Tongue (tissue), 1 donor: ENCODE measurements at regions not wholly inside any gene's neighbourhood (a gene's known extent, or its start where the extent isn't known, plus 50 kb on each side); places are given as distances from the start of the nearest gene placed in this dataset.

Experiments
- DNase-seq: peaks from one replicate; pipeline ENCODE4 v3.0.0-alpha.2; 2015

- DNase-seq, result no peak
Measured at GRCh38 chr4:24282446-24282845, 301.9 kb downstream of the DHX15 start.

GRCh38 chr4:24279911-24280375 is 304.4 kb downstream of the DHX15 start:
- DNase-seq, result no peak

DNA sequence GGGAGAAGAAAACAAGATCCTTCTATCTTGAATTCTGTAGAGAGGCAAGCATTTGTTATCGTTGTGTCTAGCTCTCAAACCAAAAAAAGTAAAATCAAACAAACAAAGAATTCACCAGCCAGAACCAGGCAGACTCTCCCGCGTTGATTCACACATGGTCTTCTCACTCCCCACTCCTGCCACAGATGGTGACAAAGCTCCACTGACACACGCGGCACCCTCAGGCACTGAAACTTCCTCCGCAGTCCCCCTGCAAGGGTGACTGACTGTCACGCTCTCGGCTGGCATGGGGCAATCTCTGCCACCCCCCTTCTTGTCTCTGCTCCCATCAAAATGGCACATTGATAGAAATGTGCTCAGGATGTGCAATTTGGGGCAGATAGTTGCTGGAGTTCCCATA is 304.9 kb downstream of the DHX15 start:
- no peak for DNase-seq

- DNase-seq, result no peak
Measured at GRCh38 chr4:24278693-24279092, 305.7 kb downstream of the DHX15 start.

- DNase-seq, result no peak
Measured at GRCh38 chr4:24274381-24274941, 309.9 kb downstream of the DHX15 start.

DNA sequence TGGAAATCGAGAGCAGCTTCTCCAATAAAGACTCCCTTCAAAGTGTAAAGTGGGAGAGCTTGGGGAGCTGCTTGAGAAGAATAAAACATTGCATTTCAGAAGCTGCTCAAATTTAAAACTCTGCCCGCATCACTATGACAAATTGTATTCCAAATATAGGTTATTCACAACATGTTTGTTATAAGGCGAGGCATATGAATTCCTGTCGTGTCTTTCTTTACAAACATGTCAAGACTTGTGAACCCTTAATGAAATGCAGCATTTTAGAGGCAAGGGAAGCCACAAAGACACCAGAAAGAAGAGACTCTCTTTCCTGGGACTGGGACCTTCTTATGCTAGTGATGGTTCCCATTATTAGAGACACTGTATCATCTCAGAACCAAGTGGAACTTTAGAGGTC is 311.2 kb downstream of the DHX15 start:
- no peak for DNase-seq

- DNase-seq, result no peak
Measured at GRCh38 chr4:24266951-24267722, 317.2 kb downstream of the DHX15 start.

DNA sequence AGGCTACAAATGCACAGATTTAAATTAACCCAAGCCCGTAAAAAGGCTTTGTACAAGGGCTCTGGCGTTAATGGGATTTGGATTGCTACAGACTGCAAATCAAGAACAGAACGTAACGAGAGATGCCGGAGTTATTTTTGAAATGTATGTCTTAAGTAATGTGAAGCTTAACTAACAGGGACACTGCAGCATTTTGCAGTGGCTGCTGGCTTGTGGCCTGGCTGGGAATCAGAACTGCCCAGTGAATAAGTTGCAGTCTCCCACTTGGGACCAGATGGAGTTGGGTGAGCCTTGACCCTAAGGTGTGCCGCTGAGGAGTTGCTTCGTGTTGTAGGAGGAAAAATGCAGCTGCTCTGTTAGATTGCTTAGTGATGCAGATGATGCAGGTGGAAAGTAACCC is 318.4 kb downstream of the DHX15 start:
- DNase-seq, result peak; percentile 46

DNA sequence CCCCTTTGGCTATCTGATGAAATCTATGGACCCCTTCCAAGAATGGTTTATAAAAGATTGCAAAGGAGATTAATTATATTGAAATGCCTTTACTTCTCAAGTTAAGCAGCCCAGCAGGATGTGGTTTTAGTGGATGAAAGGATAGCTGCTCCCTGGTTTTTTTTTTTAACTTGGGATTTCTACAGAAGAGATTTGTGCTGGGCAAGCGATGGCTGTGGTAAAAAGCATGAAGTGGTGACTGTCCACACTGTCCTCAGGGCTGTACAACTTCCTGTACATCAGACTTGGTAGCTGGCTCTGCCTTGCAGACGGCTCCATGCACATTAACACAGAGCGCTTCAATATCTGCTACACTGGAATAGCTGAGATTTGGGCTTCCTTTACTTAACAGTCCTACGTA is 321.7 kb downstream of the DHX15 start:
- DNase-seq, result no peak

DNA sequence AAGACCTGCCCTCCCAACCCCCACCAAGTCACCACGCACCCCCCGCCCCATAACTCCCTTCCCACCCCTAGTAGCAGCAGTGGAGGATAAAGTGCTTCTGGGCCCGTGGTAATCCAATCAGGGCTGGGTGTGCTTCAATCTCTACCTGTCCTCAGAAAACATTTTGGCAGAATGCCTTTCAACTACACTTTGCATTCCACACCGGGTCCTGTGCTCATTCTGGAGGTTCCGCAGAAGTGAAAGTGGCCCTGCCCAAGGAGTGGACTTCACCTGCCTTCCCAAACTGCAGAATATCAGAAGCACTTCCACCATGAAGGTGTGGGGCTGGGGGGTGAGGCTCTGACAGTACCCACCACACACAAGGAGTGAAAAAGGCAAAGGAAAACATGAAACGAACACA is 322.3 kb downstream of the DHX15 start:
- no peak for DNase-seq

DNA sequence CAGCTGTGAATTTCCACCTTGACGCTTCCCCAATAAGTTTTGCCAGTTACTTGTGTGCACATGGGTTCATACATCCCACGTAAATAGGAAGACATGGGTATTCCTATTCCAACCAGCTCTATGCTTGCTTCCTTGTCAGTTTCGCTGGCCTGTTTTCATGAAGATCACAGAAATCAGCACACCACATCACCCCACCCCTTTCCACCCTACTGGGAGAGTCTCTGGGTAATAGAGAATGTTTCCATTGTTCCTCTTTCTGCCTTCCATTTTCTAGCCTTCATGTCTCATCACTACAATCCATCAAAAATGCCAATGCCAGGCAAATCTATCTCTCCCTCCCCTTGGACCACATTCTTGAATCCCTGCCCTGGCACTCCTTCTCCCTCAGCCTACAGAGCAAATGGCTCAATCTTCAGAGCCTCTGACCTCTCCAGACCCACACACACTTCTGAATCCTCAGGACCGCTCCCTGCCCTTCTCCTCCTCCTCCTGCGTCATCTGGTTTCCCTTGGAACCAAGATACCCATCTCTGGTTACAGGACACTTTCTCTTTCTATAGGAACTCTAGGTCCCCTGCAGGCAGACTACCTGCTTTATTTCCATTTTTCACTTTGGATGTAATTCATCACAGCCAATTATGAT is 323.3 kb downstream of the DHX15 start:
- DNase-seq, result peak; percentile 35

- DNase-seq, result no peak
Measured at GRCh38 chr4:24260133-24260715, 324.1 kb downstream of the DHX15 start.

DNA sequence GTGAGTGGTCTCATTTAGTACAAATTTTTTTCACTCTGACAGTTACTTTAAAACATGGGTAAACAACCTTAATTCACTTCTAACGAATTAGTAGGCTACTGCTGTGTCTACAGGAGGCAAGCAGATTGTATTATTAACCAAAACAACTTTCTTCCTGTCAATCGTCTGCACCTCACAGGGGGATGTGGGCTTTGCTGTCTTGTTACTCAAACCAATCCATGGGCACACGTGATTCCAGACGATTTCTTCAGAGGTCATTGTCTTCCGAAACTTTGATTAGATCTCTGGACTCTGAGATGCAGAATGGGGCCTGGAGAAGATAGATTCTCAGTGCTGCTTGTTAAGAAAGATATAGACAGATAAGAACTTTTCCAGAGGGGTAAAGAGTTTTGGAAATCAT is 327.8 kb downstream of the DHX15 start:
- no peak for DNase-seq

- DNase-seq, result no peak
Measured at GRCh38 chr4:24256066-24256465, 328.3 kb downstream of the DHX15 start.

GRCh38 chr4:24252121-24252520 is 332.2 kb downstream of the DHX15 start:
- DNase-seq, result no peak

DNA sequence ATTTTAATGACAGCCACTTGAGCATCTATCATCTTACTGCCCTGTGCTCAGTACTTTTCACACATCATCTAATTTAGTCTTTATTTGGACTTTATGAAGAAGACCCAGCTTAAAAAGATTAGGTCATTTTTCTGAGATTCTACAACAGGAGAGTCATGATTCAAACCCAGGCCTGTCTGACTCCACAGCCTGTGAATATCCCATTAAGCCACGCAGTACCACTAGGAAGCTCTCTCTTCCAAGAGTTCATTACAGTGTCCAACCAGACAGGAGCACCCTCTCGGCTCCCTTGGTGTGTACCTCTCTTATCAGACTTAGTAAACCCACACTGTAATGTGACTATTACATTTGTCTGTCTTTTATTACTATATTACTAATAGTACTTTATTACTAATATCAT is 332.8 kb downstream of the DHX15 start:
- no peak for DNase-seq

GRCh38 chr4:24249972-24250371 is 334.4 kb downstream of the DHX15 start:
- no peak for DNase-seq

DNA sequence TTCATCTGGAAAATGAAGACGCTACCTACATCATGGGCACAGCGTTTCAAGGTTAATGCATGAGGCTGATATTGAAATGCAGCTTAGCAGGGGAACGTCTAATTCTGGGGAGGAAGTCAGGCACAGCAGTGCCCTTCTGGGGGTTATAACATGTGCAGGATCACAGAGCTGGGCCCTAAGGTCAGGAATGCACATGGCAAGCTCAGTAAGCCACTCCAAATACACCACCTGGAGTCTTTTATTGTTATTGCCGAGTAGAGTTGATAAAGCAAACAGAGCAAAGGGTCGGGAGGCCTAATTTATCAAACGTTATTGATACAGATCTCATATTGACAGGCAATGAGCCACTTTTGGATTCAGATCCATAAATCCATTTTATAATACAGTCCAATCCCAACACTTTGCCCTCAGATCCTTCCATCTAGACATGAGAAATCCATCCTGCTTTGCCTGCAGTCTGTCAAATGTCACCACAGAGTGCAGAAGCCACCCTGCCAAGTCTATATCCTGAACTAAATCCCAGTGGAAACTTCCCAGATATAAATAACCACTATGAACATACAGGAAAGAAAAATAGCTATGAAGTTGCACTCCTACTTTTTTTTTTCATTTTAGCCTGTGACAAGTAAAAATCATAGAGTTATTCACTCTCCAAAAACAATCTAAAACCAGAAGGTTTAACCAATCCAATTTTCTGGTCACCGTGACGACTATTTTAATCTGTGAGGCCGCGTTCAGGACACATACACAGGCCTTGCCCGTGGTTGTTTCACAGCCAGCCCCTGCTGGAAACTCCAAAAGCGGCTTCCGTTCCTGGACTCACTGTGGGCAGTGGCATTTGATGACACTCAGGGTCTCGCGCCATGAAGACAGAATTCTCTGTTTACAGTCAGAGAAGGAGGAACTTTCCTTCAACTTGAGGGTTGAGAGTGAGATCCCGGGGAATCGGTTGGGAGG is 335.4 kb downstream of the DHX15 start:
- peak; percentile 72 for DNase-seq

DNA sequence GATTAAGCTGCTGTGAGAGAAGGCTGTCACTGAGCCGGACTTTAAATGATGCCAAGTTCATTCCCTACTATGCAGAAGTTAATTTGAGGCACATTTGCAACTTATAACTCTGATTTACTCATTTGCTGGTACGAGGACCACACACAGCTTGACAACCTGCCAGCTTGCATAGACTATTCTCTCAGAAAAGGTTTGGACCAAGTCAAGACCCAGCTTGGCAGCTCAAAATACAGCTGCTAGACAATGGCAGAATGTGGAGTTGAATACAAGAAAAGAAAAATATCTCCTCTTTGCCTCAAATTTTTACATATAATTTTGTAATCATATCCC is 338.9 kb downstream of the DHX15 start:
- DNase-seq, result peak; percentile 86

DNA sequence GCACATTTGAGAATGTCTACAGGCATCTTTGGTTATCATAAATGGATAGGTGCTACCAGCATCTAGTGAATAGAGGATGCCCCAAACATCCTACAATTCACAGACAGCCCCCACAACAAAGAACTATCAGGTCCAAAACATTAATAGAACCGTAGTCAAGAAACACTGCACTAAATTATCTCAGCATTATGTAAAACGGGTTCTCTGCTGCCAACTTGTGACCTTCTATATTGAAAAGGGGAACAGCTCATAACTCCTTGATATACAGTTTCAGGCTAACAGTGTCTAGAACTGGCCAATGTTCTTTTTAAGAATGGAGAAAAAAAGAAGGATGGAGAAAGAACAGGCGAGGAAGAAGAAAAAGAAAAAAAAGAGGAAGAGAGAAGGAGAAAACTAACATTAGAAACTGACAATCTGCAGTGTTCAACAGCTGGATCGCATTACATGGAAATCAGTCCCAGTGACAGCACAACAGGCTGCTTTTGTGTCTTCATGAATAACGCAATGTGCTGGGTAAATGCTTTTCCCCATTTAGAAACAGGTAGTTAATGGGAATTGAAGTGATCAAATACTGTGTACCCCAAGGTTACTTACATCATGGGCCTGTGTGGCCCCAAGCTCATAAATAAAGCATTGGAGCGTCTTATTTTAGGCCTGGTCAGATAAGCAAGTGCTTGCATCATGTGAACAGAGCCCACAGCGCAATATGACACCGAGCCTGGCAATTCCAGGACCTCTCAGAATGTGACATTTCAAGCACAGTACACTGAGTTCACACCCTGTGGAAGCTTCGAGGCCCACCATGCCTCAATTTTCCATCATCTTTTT is 339.5 kb downstream of the DHX15 start:
- DNase-seq, result peak; percentile 90

DNA sequence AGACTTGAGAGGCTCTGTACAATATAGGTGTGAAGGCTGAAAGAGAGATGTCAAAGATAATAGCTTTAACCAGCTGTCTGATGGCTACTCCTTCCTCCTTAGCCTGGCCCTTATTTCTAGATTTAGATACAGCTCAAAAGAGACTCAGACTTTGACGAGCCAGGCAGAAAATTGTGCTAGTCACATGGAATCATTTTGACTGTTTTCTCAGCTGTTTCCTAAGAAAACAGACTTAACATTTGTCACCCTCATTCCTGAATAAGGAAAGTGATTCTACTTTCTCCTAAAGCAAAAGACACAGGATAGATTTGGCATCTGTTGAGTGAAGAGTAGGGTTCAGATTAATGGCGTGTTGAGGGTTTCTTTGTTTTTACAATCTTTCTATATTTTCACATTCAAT is 340.7 kb downstream of the DHX15 start:
- DNase-seq, result no peak
